NCI-H526 treated with DMSO at 0.1 percent for 48 hours (cell line): ENCODE measurements at regions not wholly inside any gene's neighbourhood (a gene's known extent, or its start where the extent isn't known, plus 50 kb on each side); places are given as distances from the start of the nearest gene placed in this dataset.

ENCODE experiments used
- DNase-seq: peaks from one replicate; lab custom pipeline; 2025; lab: John Stamatoyannopoulos, UW

GRCh38 chr12:124365726-124366430 lies 71.0 kb downstream of the RFLNA start:
- DNase-seq: no peak
